Tibial artery (tissue), 4 donors: ENCODE measurements at regions not wholly inside any gene's neighbourhood (a gene's known extent, or its start where the extent isn't known, plus 50 kb on each side); places are given as distances from the start of the nearest gene placed in this dataset.

Source experiments
- DNase-seq, 2 donors: peaks; one replicate each; pipeline ENCODE4 v3.0.0-alpha.2; 2019
- H3K27ac ChIP-seq, 2 donors: fragments of 200-600 bp; sonication (generic) in 1 of 2; 1 replicate in 1 of 2; 2 replicates in 1 of 2; pipeline ENCODE4 v1.5.1; 2018 to 2019; ENCODE audit warnings: mild to moderate bottlenecking in 1 of 2
- H3K27me3 ChIP-seq, 2 donors: fragments of 200-600 bp; sonication (generic) in 1 of 2; one replicate each; pipeline versions ENCODE4 v1.5.1 to v1.6.0; 2016 to 2019
- H3K36me3 ChIP-seq, 3 donors: fragments of 200-600 bp; sonication (generic) in 2 of 3; one replicate each; pipeline ENCODE4 v1.5.1; 2016 to 2019; ENCODE audit warnings: mild to moderate bottlenecking in 2 of 3
- H3K4me1 ChIP-seq, 4 donors: fragments of 200-600 bp; sonication (generic) in 2 of 4; 1 replicate in 3 of 4; 2 replicates in 1 of 4; pipeline ENCODE4 v1.5.1; 2016 to 2019
- H3K4me3 ChIP-seq, 2 donors: fragments of 200-600 bp; sonication (generic) in 1 of 2; 1 replicate in 1 of 2; 2 replicates in 1 of 2; pipeline ENCODE4 v1.5.1; 2018 to 2019; ENCODE audit warnings: mild to moderate bottlenecking in 2 of 2
- H3K9me3 ChIP-seq, 3 donors: fragments of 200-600 bp; sonication (generic) in 1 of 3; one replicate each; pipeline ENCODE4 v1.5.1; 2016 to 2019
- CTCF ChIP-seq, 2 experiments: fragments of 200-600 bp in 1 of 2; fragments of 450-650 bp in 1 of 2; IDR thresholded peaks; one replicate each; pipeline ENCODE4 v1.5.1; 2017 to 2019; ENCODE audit warnings: antibody characterized with exemption in 2 of 2, mild to moderate bottlenecking in 1 of 2, moderate library complexity in 1 of 2
- intact Hi-C: fragments of 100-400 bp; cut with DNase I; formaldehyde crosslinking; loops from one replicate; pipeline ENCODE4 v1.15.0; 2023; ENCODE audit warnings: low total_unique reads

DNA sequence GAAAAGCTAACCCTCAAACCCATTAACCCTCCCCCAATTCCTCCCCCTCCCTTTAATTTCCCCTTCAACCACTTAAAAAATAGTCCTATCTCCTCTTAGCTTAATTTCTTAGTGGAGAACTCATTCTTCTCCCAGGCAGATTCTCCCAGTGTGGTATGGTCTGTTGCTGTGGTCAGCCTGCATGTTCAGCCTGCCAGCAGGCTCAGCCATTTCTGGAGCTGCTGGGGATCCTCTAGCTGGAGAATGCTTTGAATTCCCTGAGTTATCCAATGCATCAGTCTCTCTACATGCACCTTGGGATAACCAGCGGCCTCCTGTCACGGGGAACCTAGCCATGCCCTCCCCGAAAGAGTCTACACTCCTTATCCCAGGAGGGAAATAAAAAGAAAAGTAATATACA, 375.4 kb upstream of the RSPO3 start:
- TF ChIP-seq CTCF (IDR thresholded peaks at IDR 0.05), result no peak
- Histone ChIP-seq H3K36me3 (no peaks in the 10 kb centered on the region), H3K27me3 (no peaks in the 10 kb centered on the region), H3K9me3 (no peaks in the 10 kb centered on the region), H3K4me3 (no peak overlapping the region), H3K27ac (no peak overlapping the region), H3K4me1 (no peaks in the 10 kb centered on the region)
- intact Hi-C loops, result no loop called here
- DNase-seq, result no peak

DNA sequence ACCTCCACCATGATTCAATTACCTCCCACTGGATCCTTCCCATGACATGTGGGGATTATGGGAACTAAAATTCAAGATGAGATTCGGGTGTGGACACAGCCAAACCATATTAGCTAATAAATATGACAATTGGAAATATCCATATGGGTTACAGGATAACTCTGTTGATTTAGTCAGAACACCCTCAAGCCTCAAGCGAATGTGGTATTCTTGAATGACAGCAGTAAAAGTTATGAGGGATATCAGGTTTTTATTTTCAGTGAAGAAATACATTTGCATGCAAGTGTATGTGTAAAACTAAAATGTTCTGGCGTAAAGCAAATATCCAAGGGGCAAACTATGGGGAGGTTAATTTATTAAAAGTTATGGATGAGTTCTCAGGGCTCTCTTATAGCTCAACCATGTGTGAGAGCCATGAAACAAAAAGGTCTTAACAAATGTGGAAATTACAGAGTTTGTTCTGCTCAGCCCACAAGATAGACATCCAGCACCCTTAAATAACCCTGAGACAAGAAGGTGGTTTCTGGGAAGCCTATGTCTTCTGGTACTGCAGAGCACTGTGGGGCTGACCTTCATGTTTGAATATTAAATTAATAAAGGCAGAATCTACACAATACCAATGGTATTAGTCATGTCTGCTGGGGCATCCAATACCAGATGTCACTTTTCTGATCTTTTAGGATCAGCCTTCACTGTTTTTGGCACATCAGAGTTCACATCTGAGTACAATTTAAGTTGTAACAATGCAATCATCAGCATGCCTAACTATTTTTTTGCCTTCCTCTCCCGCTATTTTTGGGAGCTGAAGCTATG, 370.5 kb upstream of the RSPO3 start:
- peaks cover 0 to 6% (median 0%) of the 10 kb centered on the region in 3 donors for H3K9me3 ChIP-seq
- intact Hi-C loops, result no loop called here
- no peaks in the 10 kb centered on the region for H3K27me3 ChIP-seq
- DNase-seq, result no peak
- H3K4me3 ChIP-seq, result no peak overlapping the region
- H3K36me3 ChIP-seq, result no peaks in the 10 kb centered on the region
- no peaks in the 10 kb centered on the region for H3K4me1 ChIP-seq
- no peak for TF ChIP-seq CTCF (IDR thresholded peaks at IDR 0.05)
- H3K27ac ChIP-seq, result no peak overlapping the region

DNA sequence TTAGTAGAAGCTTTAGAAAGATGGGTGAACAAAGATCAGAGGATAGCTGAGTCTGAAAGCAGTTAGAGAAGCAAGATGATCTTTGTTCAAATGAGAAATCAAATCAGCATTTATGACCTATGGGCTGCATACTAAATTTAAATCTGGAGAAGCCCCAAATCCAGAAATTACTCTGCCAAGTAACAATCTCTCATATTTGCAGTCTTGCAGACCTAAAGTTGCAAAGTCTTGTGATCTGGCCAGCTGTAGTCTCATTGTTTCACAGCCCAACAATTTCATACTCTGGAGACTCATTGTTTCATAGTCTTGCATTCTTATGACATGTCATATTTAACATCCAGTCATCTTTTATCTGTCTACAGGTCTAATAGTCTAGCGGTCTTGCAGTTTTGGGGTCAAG, 364.9 kb upstream of the RSPO3 start:
- Histone ChIP-seq H3K4me3 (no peak overlapping the region), H3K36me3 (no peaks in the 10 kb centered on the region), H3K4me1 (no peaks in the 10 kb centered on the region), H3K27me3 (no peaks in the 10 kb centered on the region), H3K9me3 (peaks cover 0 to 6% (median 0%) of the 10 kb centered on the region in 3 donors), H3K27ac (no peak overlapping the region)
- intact Hi-C loops, result no loop called here
- TF ChIP-seq CTCF (IDR thresholded peaks at IDR 0.05), result no peak
- DNase-seq, result no peak

- no peak for DNase-seq
- intact Hi-C loops, result no loop called here
- no peaks in the 10 kb centered on the region for H3K4me1 ChIP-seq
- TF ChIP-seq CTCF (IDR thresholded peaks at IDR 0.05), result no peak
- no peaks in the 10 kb centered on the region for H3K27me3 ChIP-seq
- no peaks in the 10 kb centered on the region for H3K9me3 ChIP-seq
- no peak overlapping the region for H3K27ac ChIP-seq
- no peak overlapping the region for H3K4me3 ChIP-seq
- no peaks in the 10 kb centered on the region for H3K36me3 ChIP-seq
Measured at GRCh38 chr6:126761854-126762253, 356.6 kb upstream of the RSPO3 start.

- no peak overlapping the region for H3K4me3 ChIP-seq
- no peaks in the 10 kb centered on the region for H3K36me3 ChIP-seq
- intact Hi-C loops, result no loop called here
- H3K27me3 ChIP-seq, result no peaks in the 10 kb centered on the region
- no peak for TF ChIP-seq CTCF (IDR thresholded peaks at IDR 0.05)
- no peak overlapping the region for H3K27ac ChIP-seq
- no peak for DNase-seq
- no peaks in the 10 kb centered on the region for H3K9me3 ChIP-seq
- H3K4me1 ChIP-seq, result no peaks in the 10 kb centered on the region
Measured at GRCh38 chr6:126764104-126764503, 354.4 kb upstream of the RSPO3 start.
